Liver (tissue), 3 donors: ENCODE measurements at regions not wholly inside any gene's neighbourhood (a gene's known extent, or its start where the extent isn't known, plus 50 kb on each side); places are given as distances from the start of the nearest gene placed in this dataset.

Experiments used
- EGR1 ChIP-seq, 2 donors: IDR thresholded peaks; 2 replicates each; pipeline ENCODE4 v1.6.1; 2016 to 2018; ENCODE audit warnings: antibody characterized with exemption in 2 of 2, low read depth in 2 of 2
- FOXA1 ChIP-seq: IDR thresholded peaks from 2 replicates; pipeline ENCODE4 v1.6.1; 2016; ENCODE audit warnings: antibody characterized with exemption
- GABPA ChIP-seq, 2 donors: IDR thresholded peaks in 1 of 2; conservative IDR thresholded peaks in 1 of 2; 2 replicates each; pipeline ENCODE4 v1.6.1; 2016; ENCODE audit warnings: antibody characterized with exemption in 2 of 2, mild to moderate bottlenecking in 1 of 2, moderate library complexity in 1 of 2
- JUND ChIP-seq, 2 donors: IDR thresholded peaks; 2 replicates each; pipeline ENCODE4 v1.6.1; 2016; ENCODE audit warnings: antibody characterized with exemption in 2 of 2
- SP1 ChIP-seq: IDR thresholded peaks from 2 replicates; pipeline ENCODE4 v1.6.1; 2018; ENCODE audit warnings: antibody characterized with exemption, mild to moderate bottlenecking
- TAF1 ChIP-seq: conservative IDR thresholded peaks from 2 replicates; pipeline ENCODE4 v1.6.1; 2016; ENCODE audit warnings: antibody characterized with exemption, mild to moderate bottlenecking
- YY1 ChIP-seq: IDR thresholded peaks from 2 replicates; pipeline ENCODE4 v1.6.1; 2016; ENCODE audit warnings: antibody characterized with exemption, mild to moderate bottlenecking
- TF ChIP-seq, protein P1 (sequence below): fragments of 150-350 bp; IDR thresholded peaks from 2 replicates; pipeline ENCODE4 v1.5.1; 2017; ENCODE audit warnings: improper control_type of control experiment, low read depth, low read length; ENCODE audit not compliant: missing input control
- TF ChIP-seq, protein P2 (sequence below): IDR thresholded peaks from 2 replicates; pipeline ENCODE4 v1.6.1; 2016; ENCODE audit warnings: antibody characterized with exemption
- TF ChIP-seq, protein P3 (sequence below): IDR thresholded peaks from 2 replicates; pipeline ENCODE4 v1.6.1; 2016; ENCODE audit warnings: antibody characterized with exemption, mild to moderate bottlenecking
- TF ChIP-seq, protein P4 (sequence below): IDR thresholded peaks from 2 replicates; pipeline ENCODE4 v1.6.1; 2016; ENCODE audit warnings: antibody characterized with exemption
- donor health status: healthy.
- donor health status: healthy.

- TF ChIP-seq SP1: no peak
- TF ChIP-seq, protein P1, sequence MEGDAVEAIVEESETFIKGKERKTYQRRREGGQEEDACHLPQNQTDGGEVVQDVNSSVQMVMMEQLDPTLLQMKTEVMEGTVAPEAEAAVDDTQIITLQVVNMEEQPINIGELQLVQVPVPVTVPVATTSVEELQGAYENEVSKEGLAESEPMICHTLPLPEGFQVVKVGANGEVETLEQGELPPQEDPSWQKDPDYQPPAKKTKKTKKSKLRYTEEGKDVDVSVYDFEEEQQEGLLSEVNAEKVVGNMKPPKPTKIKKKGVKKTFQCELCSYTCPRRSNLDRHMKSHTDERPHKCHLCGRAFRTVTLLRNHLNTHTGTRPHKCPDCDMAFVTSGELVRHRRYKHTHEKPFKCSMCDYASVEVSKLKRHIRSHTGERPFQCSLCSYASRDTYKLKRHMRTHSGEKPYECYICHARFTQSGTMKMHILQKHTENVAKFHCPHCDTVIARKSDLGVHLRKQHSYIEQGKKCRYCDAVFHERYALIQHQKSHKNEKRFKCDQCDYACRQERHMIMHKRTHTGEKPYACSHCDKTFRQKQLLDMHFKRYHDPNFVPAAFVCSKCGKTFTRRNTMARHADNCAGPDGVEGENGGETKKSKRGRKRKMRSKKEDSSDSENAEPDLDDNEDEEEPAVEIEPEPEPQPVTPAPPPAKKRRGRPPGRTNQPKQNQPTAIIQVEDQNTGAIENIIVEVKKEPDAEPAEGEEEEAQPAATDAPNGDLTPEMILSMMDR: no peak
- TF ChIP-seq YY1: no peak
- TF ChIP-seq JUND (IDR thresholded peaks at IDR 0.05): no peak
- TF ChIP-seq, protein P2, sequence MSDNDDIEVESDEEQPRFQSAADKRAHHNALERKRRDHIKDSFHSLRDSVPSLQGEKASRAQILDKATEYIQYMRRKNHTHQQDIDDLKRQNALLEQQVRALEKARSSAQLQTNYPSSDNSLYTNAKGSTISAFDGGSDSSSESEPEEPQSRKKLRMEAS: no peak
- TF ChIP-seq, protein P3, sequence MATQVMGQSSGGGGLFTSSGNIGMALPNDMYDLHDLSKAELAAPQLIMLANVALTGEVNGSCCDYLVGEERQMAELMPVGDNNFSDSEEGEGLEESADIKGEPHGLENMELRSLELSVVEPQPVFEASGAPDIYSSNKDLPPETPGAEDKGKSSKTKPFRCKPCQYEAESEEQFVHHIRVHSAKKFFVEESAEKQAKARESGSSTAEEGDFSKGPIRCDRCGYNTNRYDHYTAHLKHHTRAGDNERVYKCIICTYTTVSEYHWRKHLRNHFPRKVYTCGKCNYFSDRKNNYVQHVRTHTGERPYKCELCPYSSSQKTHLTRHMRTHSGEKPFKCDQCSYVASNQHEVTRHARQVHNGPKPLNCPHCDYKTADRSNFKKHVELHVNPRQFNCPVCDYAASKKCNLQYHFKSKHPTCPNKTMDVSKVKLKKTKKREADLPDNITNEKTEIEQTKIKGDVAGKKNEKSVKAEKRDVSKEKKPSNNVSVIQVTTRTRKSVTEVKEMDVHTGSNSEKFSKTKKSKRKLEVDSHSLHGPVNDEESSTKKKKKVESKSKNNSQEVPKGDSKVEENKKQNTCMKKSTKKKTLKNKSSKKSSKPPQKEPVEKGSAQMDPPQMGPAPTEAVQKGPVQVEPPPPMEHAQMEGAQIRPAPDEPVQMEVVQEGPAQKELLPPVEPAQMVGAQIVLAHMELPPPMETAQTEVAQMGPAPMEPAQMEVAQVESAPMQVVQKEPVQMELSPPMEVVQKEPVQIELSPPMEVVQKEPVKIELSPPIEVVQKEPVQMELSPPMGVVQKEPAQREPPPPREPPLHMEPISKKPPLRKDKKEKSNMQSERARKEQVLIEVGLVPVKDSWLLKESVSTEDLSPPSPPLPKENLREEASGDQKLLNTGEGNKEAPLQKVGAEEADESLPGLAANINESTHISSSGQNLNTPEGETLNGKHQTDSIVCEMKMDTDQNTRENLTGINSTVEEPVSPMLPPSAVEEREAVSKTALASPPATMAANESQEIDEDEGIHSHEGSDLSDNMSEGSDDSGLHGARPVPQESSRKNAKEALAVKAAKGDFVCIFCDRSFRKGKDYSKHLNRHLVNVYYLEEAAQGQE: no peak
- TF ChIP-seq EGR1 (IDR thresholded peaks at IDR 0.05; ENCODE audit: low read depth in 2 of 2): no peak
- TF ChIP-seq, protein P4, sequence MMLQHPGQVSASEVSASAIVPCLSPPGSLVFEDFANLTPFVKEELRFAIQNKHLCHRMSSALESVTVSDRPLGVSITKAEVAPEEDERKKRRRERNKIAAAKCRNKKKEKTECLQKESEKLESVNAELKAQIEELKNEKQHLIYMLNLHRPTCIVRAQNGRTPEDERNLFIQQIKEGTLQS: no peak
- TF ChIP-seq GABPA (IDR thresholded peaks at IDR 0.05 in 1 of 2, conservative IDR thresholded peaks at IDR 0.05 in 1 of 2): no peak
- TF ChIP-seq TAF1: no peak
- no peak for TF ChIP-seq FOXA1
Measured at GRCh38 chr12:98172304-98172703, 343.1 kb upstream of the TMPO start.
